DMS153 treated with DMSO at 0.1 percent for 48 hours (cell line): ENCODE measurements at regions not wholly inside any gene's neighbourhood (a gene's known extent, or its start where the extent isn't known, plus 50 kb on each side); places are given as distances from the start of the nearest gene placed in this dataset.

ENCODE experiments used
- DNase-seq: peaks from one replicate; lab custom pipeline; 2025; ENCODE audit not compliant: unreplicated experiment; lab: John Stamatoyannopoulos, UW

- no peak for DNase-seq
Measured at GRCh38 chr3:111311126-111311525, 230.9 kb upstream of the CD96 start.

GRCh38 chr3:111311709-111312235, 230.2 kb upstream of the CD96 start:
- no peak for DNase-seq

- no peak for DNase-seq
Measured at GRCh38 chr3:111314181-111314873, 227.7 kb upstream of the CD96 start.

- no peak for DNase-seq
Measured at GRCh38 chr3:111314898-111315297, 227.1 kb upstream of the CD96 start.

GRCh38 chr3:111315930-111316587, 225.9 kb upstream of the CD96 start:
- no peak for DNase-seq

GRCh38 chr3:111318289-111318688, 223.7 kb upstream of the CD96 start:
- DNase-seq, result no peak

- no peak for DNase-seq
Measured at GRCh38 chr3:111319598-111319997, 222.4 kb upstream of the CD96 start.

- no peak for DNase-seq
Measured at GRCh38 chr3:111321786-111322185, 220.2 kb upstream of the CD96 start.

GRCh38 chr3:111323019-111323418, 219.0 kb upstream of the CD96 start:
- DNase-seq, result no peak

GRCh38 chr3:111324151-111324550, 217.8 kb upstream of the CD96 start:
- no peak for DNase-seq

- no peak for DNase-seq
Measured at GRCh38 chr3:111324645-111325044, 217.4 kb upstream of the CD96 start.

- DNase-seq, result no peak
Measured at GRCh38 chr3:111325160-111325718, 216.8 kb upstream of the CD96 start.

- DNase-seq, result no peak
Measured at GRCh38 chr3:111326144-111326995, 215.6 kb upstream of the CD96 start.

GRCh38 chr3:111331306-111331705, 210.7 kb upstream of the CD96 start:
- no peak for DNase-seq

GRCh38 chr3:111331912-111332311, 210.1 kb upstream of the CD96 start:
- no peak for DNase-seq

- DNase-seq, result no peak
Measured at GRCh38 chr3:111332488-111333080, 209.4 kb upstream of the CD96 start.

GRCh38 chr3:111333642-111334041, 208.4 kb upstream of the CD96 start:
- no peak for DNase-seq

GRCh38 chr3:111335512-111336303, 206.3 kb upstream of the CD96 start:
- DNase-seq, result no peak

GRCh38 chr3:111336511-111336910, 205.5 kb upstream of the CD96 start:
- no peak for DNase-seq

- peak; percentile 33 for DNase-seq
Measured at GRCh38 chr3:111338059-111338698, 203.8 kb upstream of the CD96 start.
